H9 (cell line): ENCODE measurements at regions not wholly inside any gene's neighbourhood (a gene's known extent, or its start where the extent isn't known, plus 50 kb on each side); places are given as distances from the start of the nearest gene placed in this dataset.

Experiments used
- DNase-seq: peaks from one replicate; pipeline ENCODE4 v3.0.0-alpha.2; 2017
- H2AFZ ChIP-seq: one replicate; pipeline ENCODE4 v1.6.1; 2013; ENCODE audit warnings: mild to moderate bottlenecking, low read length, control low read depth, moderate library complexity
- H2AK5ac ChIP-seq: 2 replicates; pipeline ENCODE4 v1.6.1; 2013; ENCODE audit warnings: low read length, control low read depth, mixed read lengths; ENCODE audit not compliant: insufficient read length
- H2BK120ac ChIP-seq: one replicate; pipeline ENCODE4 v1.6.1; 2013; ENCODE audit warnings: low read depth, mild to moderate bottlenecking, low read length, control low read depth, inconsistent platforms; ENCODE audit not compliant: poor library complexity, severe bottlenecking
- H2BK12ac ChIP-seq: 2 replicates; pipeline ENCODE4 v1.6.1; 2013; ENCODE audit warnings: low read length, control low read depth, mixed read lengths, low read depth; ENCODE audit not compliant: insufficient read length
- H2BK15ac ChIP-seq: 2 replicates; pipeline ENCODE4 v1.6.1; 2013; ENCODE audit warnings: low read depth, low read length, control low read depth
- H2BK20ac ChIP-seq: one replicate; pipeline ENCODE4 v1.6.1; 2013; ENCODE audit warnings: low read depth, mild to moderate bottlenecking, low read length, control low read depth, inconsistent platforms; ENCODE audit not compliant: poor library complexity, severe bottlenecking
- H2BK5ac ChIP-seq: 2 replicates; pipeline ENCODE4 v1.6.1; 2013; ENCODE audit warnings: low read length, control low read depth, mixed read lengths; ENCODE audit not compliant: insufficient read length
- H3K14ac ChIP-seq: 2 replicates; pipeline ENCODE4 v1.6.1; 2013; ENCODE audit warnings: low read length, control low read depth; ENCODE audit not compliant: insufficient read depth
- H3K18ac ChIP-seq: 2 replicates; pipeline ENCODE4 v1.6.1; 2013; ENCODE audit warnings: low read depth, mild to moderate bottlenecking, mixed read lengths, low read length, control low read depth; ENCODE audit not compliant: insufficient read length
- H3K23ac ChIP-seq: 2 replicates; pipeline ENCODE4 v1.6.1; 2013; ENCODE audit warnings: low read length, control low read depth, mixed read lengths, low read depth; ENCODE audit not compliant: insufficient read length
- H3K23me2 ChIP-seq: 2 replicates; pipeline ENCODE4 v1.6.1; 2013; ENCODE audit warnings: low read depth, mild to moderate bottlenecking, mixed read lengths, low read length, control low read depth; ENCODE audit not compliant: insufficient read length, poor library complexity, severe bottlenecking
- H3K27ac ChIP-seq: 2 replicates; pipeline ENCODE4 v1.5.1; 2013; ENCODE audit warnings: low read length, control low read depth, mixed read lengths, low read depth; ENCODE audit not compliant: insufficient read length
- H3K27me3 ChIP-seq: 2 replicates; pipeline ENCODE4 v1.6.1; 2013; ENCODE audit warnings: low read length, control low read depth, inconsistent platforms; ENCODE audit not compliant: insufficient read depth
- H3K4ac ChIP-seq: 2 replicates; pipeline ENCODE4 v1.6.1; 2013; ENCODE audit warnings: low read depth, mild to moderate bottlenecking, control low read depth, inconsistent platforms, low read length, moderate library complexity
- H3K4me1 ChIP-seq: 2 replicates; pipeline ENCODE4 v1.6.1; 2013; ENCODE audit warnings: low read length, control low read depth, inconsistent platforms; ENCODE audit not compliant: insufficient read depth
- H3K4me2 ChIP-seq: 2 replicates; pipeline ENCODE4 v1.6.1; 2013; ENCODE audit warnings: low read length, control low read depth, mixed read lengths; ENCODE audit not compliant: insufficient read length, insufficient read depth
- H3K56ac ChIP-seq: 2 replicates; pipeline ENCODE4 v1.6.1; 2013; ENCODE audit warnings: low read depth, mild to moderate bottlenecking, mixed read lengths, low read length, control low read depth; ENCODE audit not compliant: insufficient read length
- H3K79me1 ChIP-seq: 2 replicates; pipeline ENCODE4 v1.6.1; 2013; ENCODE audit warnings: low read depth, mild to moderate bottlenecking, moderate library complexity, low read length, control low read depth, inconsistent platforms; ENCODE audit not compliant: insufficient read depth, poor library complexity, severe bottlenecking
- H3K79me2 ChIP-seq: 2 replicates; pipeline ENCODE4 v1.6.1; 2013; ENCODE audit warnings: low read length, control low read depth, inconsistent platforms; ENCODE audit not compliant: insufficient read depth
- H3K9ac ChIP-seq: 2 replicates; pipeline ENCODE4 v1.6.1; 2013; ENCODE audit warnings: low read length, control low read depth, mixed read lengths; ENCODE audit not compliant: insufficient read length; ENCODE audit errors: extremely low read depth
- H3K9me3 ChIP-seq: one replicate; pipeline ENCODE4 v1.6.1; 2013; ENCODE audit warnings: low read depth, low read length, inconsistent platforms; ENCODE audit not compliant: control insufficient read depth
- H3T11ph ChIP-seq: one replicate; pipeline ENCODE4 v1.6.1; 2013; ENCODE audit warnings: mild to moderate bottlenecking, low read length, control low read depth, inconsistent platforms
- H4K20me1 ChIP-seq: one replicate; pipeline ENCODE4 v1.6.1; 2013; ENCODE audit not compliant: control insufficient read depth, insufficient read length, insufficient read depth
- H4K5ac ChIP-seq: 2 replicates; pipeline ENCODE4 v1.6.1; 2013; ENCODE audit warnings: low read depth, mild to moderate bottlenecking, mixed read lengths, low read length, control low read depth; ENCODE audit not compliant: insufficient read length
- H4K8ac ChIP-seq: replicated peaks from 2 replicates; pipeline ENCODE4 v1.6.1; 2013; ENCODE audit warnings: low read length, control low read depth, mixed read lengths, low read depth; ENCODE audit not compliant: insufficient read length
- H4K91ac ChIP-seq: 2 replicates; pipeline ENCODE4 v1.6.1; 2013; ENCODE audit warnings: low read depth, mild to moderate bottlenecking, moderate library complexity, mixed read lengths, low read length, control low read depth; ENCODE audit not compliant: insufficient read length
- H3K27ac Mint-ChIP-seq, 3 experiments: 2 replicates in 2 of 3; 3 replicates in 1 of 3; pipeline ENCODE4 v1.8.0; 2020 to 2021; ENCODE audit warnings: mixed read lengths in 3 of 3, mild to moderate bottlenecking in 1 of 3, moderate library complexity in 1 of 3
- H3K27me3 Mint-ChIP-seq: 2 replicates; pipeline ENCODE4 v1.8.0; 2021; ENCODE audit warnings: low read depth, mild to moderate bottlenecking, moderate library complexity, mixed read lengths
- H3K36me3 Mint-ChIP-seq, 3 experiments: 2 replicates in 2 of 3; 3 replicates in 1 of 3; pipeline ENCODE4 v1.8.0; 2020 to 2021; ENCODE audit warnings: low read depth in 3 of 3, mixed read lengths in 3 of 3; ENCODE audit not compliant: insufficient read depth in 1 of 3
- H3K4me1 Mint-ChIP-seq, 2 experiments: 2 replicates each; pipeline ENCODE4 v1.8.0; 2020; ENCODE audit warnings: mixed read lengths in 2 of 2
- H3K4me3 Mint-ChIP-seq, 2 experiments: 2 replicates in 1 of 2; 3 replicates in 1 of 2; pipeline ENCODE4 v1.8.0; 2020 to 2021; ENCODE audit warnings: mild to moderate bottlenecking in 2 of 2, mixed read lengths in 2 of 2, moderate library complexity in 1 of 2
- H3K9me3 Mint-ChIP-seq, 2 experiments: 2 replicates in 1 of 2; 3 replicates in 1 of 2; pipeline ENCODE4 v1.8.0; 2020; ENCODE audit warnings: mild to moderate bottlenecking in 2 of 2, mixed read lengths in 2 of 2, moderate library complexity in 1 of 2
- WGBS: extraction: QIAGEN DNeasy Blood & Tissue Kit; methylation state at CpG from one replicate; pipeline ENCODE4 v1.1.7; 2013; ENCODE audit warnings: missing lambda C conversion rate, low lambda C conversion rate, mixed read lengths; ENCODE audit not compliant: insufficient read length; ENCODE audit errors: extremely low coverage; 5-methylcytosine and 5-hydroxymethylcytosine counted together
- TF ChIP-seq, protein P1 (sequence below): fragments of 200-600 bp; sonication (generic); conservative IDR thresholded peaks from 3 replicates; pipeline ENCODE4 v1.8.0; 2021; ENCODE audit warnings: antibody characterized with exemption, mild to moderate bottlenecking

DNA sequence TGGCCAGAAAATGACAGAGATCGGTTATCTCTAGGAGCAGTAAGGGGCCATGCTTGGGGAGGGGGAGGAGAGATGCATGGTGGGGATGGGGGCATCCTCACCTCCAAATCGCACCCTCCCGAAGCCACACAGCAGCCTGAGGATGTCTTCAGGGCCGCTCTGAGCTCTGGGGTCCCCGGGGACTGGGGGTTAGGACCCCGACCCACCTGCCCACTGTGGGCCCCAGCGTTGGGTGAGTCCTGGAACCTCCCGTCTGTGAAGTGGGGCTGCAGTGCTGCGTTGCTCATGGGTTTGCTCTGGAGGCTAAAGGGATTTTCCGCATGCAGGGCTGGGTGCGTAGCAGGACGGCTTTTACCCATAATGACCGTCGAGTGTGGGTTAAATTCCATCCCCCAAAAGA lies 1046.3 kb downstream of the BRD1 start:
- no peak overlapping the region for H2BK12ac ChIP-seq
- H3K4me1 ChIP-seq: peaks cover 4% of the 10 kb centered on the region; the same call in 1 of the 2 replicates
- no peaks in the 10 kb centered on the region for H3K23me2 ChIP-seq
- no peak overlapping the region for H2AK5ac ChIP-seq
- H3K79me2 ChIP-seq: no peaks in the 10 kb centered on the region
- no peak overlapping the region for H3K27ac Mint-ChIP-seq
- no peak overlapping the region for H4K8ac ChIP-seq
- H3K14ac ChIP-seq: no peak overlapping the region; the same call in 1 of the 2 replicates
- peaks cover 14% of the 10 kb centered on the region in 2 experiments for H3K4me1 Mint-ChIP-seq
- peaks cover 0 to 8% (median 4%) of the 10 kb centered on the region in 3 experiments; a peak in 2 of 7 replicates for H3K36me3 Mint-ChIP-seq
- H4K91ac ChIP-seq: no peak overlapping the region
- H3K27ac ChIP-seq: no peak overlapping the region
- no peak overlapping the region for H2BK5ac ChIP-seq
- H2AFZ ChIP-seq: no peak overlapping the region
- H4K20me1 ChIP-seq: no peaks in the 10 kb centered on the region
- no peak overlapping the region for H3K9ac ChIP-seq
- peaks cover 10 to 17% of the 10 kb centered on the region in 2 experiments for H3K9me3 Mint-ChIP-seq
- H3T11ph ChIP-seq: no peak overlapping the region
- H3K79me1 ChIP-seq: no peaks in the 10 kb centered on the region
- H3K56ac ChIP-seq: no peak overlapping the region
- no peak overlapping the region for H3K4me3 Mint-ChIP-seq
- TF ChIP-seq, protein P1, sequence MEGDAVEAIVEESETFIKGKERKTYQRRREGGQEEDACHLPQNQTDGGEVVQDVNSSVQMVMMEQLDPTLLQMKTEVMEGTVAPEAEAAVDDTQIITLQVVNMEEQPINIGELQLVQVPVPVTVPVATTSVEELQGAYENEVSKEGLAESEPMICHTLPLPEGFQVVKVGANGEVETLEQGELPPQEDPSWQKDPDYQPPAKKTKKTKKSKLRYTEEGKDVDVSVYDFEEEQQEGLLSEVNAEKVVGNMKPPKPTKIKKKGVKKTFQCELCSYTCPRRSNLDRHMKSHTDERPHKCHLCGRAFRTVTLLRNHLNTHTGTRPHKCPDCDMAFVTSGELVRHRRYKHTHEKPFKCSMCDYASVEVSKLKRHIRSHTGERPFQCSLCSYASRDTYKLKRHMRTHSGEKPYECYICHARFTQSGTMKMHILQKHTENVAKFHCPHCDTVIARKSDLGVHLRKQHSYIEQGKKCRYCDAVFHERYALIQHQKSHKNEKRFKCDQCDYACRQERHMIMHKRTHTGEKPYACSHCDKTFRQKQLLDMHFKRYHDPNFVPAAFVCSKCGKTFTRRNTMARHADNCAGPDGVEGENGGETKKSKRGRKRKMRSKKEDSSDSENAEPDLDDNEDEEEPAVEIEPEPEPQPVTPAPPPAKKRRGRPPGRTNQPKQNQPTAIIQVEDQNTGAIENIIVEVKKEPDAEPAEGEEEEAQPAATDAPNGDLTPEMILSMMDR: no peak
- H3K27me3 Mint-ChIP-seq: peaks cover 10% of the 10 kb centered on the region; the same call in 1 of the 2 replicates
- H2BK120ac ChIP-seq: no peak overlapping the region
- H3K27me3 ChIP-seq: no peaks in the 10 kb centered on the region
- H3K4ac ChIP-seq: no peak overlapping the region
- no peak overlapping the region for H3K18ac ChIP-seq
- whole genome bisulfite sequencing: no CpG with 5 or more reads among the region's 14 CpGs
- no peak overlapping the region for H3K4me2 ChIP-seq
- H2BK15ac ChIP-seq: no peak overlapping the region
- H4K5ac ChIP-seq: no peak overlapping the region
- no peaks in the 10 kb centered on the region for H3K9me3 ChIP-seq
- no peak overlapping the region for H2BK20ac ChIP-seq
- H3K23ac ChIP-seq: no peak overlapping the region
- no peak for DNase-seq
